Mammary epithelial cell (primary cell): ENCODE measurements at regions not wholly inside any gene's neighbourhood (a gene's known extent, or its start where the extent isn't known, plus 50 kb on each side); places are given as distances from the start of the nearest gene placed in this dataset.

Experiments used
- EZH2 ChIP-seq: IDR thresholded peaks from 2 replicates; pipeline ENCODE4 v1.6.1; 2012; ENCODE audit warnings: low read length, inconsistent platforms, borderline replicate concordance
- TF ChIP-seq, protein P1 (sequence below), 2 donors: IDR thresholded peaks in 1 of 2; conservative IDR thresholded peaks in 1 of 2; 2 replicates each; pipeline ENCODE4 v1.5.1; 2011 to 2012; ENCODE audit warnings: inconsistent platforms in 2 of 2, low read length in 2 of 2, mild to moderate bottlenecking in 2 of 2, control low read depth in 1 of 2, low read depth in 1 of 2; ENCODE audit not compliant: insufficient read depth in 1 of 2; ENCODE audit errors: extremely low read depth in 1 of 2

DNA sequence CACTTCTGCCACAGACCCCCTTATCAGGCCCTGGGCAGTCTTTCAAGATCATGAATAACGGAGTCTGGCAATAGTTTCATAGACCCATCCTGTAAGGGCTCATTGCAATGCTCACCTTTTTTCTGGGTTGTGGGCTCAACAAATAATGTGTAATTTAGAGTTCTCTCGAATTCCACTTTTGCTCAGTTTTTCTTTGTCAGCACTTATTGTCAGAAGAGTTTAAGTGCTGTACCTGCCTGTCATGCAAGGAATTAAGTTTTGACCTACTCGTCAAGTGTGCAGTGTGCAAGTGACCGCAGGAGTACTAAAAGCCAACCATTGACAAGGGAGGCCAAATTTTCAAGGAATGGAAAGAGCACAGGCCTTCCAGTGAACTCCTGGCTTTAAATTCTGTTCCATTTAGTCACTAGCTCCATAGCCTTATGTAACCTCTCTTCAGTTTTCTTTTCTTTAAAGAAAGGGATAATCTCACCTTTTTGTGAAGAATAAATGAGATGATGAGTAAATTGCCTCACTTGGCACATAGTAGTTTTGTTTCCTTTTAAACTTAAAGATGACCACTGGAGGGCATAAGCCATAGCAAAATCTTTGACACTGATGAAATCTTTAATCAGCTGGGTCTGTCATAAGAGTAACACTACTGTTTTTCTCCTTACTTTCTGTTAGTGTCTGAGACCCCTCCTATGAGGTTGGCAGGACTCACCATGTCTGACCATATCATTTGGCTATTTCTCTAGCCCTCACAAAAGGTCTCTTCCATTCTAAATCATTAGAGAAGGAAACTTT lies 313.3 kb downstream of the TYW1 start:
- TF ChIP-seq, protein P1, sequence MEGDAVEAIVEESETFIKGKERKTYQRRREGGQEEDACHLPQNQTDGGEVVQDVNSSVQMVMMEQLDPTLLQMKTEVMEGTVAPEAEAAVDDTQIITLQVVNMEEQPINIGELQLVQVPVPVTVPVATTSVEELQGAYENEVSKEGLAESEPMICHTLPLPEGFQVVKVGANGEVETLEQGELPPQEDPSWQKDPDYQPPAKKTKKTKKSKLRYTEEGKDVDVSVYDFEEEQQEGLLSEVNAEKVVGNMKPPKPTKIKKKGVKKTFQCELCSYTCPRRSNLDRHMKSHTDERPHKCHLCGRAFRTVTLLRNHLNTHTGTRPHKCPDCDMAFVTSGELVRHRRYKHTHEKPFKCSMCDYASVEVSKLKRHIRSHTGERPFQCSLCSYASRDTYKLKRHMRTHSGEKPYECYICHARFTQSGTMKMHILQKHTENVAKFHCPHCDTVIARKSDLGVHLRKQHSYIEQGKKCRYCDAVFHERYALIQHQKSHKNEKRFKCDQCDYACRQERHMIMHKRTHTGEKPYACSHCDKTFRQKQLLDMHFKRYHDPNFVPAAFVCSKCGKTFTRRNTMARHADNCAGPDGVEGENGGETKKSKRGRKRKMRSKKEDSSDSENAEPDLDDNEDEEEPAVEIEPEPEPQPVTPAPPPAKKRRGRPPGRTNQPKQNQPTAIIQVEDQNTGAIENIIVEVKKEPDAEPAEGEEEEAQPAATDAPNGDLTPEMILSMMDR (conservative IDR thresholded peaks at IDR 0.05 in 1 of 2, IDR thresholded peaks at IDR 0.05 in 1 of 2; ENCODE audit: extremely low read depth in 1 of 2, insufficient read depth in 1 of 2, low read depth in 1 of 2, low read length in 2 of 2), result no peak
- TF ChIP-seq EZH2, result no peak
